HS-27A (cell line): ENCODE measurements at regions not wholly inside any gene's neighbourhood (a gene's known extent, or its start where the extent isn't known, plus 50 kb on each side); places are given as distances from the start of the nearest gene placed in this dataset.
"Not testable (repeated sequence)": the region's sequence is repeated elsewhere in the genome, so short reads cannot be mapped to it uniquely, and the experiment has no call there.

Source experiments
- DNase-seq: peaks from one replicate; pipeline ENCODE4 v3.0.0-alpha.2; 2012; ENCODE audit warnings: low read depth, missing footprints

GRCh38 chr6:74715355-74716085 is 490.3 kb downstream of the COL12A1 start:
- DNase-seq: no peak

DNA sequence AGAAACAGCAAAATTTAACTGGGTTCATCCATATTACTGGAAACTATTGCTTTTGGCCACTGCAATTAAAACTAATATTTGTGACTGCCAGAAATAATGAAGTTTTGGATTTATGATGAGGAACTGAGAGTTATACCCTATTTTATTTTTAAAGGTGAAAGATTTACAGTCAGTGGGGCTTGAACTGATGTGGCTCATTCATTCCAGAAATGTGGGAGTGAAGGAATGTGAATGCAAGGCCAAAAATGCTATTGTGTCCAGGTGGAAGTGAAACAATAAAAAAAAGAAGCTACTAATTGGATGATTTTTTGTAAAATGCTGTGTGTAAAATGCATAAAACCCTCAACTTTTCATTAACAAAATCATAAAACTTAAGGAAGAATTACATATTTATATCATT is 491.9 kb downstream of the COL12A1 start:
- no peak for DNase-seq

DNA sequence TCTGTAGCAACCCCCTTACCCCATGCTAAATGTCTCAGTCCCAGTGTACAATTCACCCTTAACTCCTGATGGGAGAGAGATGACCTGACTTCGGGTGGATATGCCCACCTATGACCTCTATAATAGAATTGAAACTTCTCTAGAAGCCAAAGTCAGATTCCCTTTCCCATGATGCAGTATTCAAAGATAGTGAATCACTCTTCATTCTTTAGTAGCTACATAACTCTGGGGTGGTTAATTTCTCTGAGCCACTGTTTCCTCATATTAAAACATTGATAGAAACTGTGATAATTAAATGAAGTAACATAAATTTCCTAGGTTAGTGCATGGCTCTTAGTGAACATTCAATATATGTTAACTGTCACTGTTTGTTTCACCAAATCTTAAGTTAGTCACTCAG is 500.4 kb downstream of the COL12A1 start:
- no peak for DNase-seq

DNA sequence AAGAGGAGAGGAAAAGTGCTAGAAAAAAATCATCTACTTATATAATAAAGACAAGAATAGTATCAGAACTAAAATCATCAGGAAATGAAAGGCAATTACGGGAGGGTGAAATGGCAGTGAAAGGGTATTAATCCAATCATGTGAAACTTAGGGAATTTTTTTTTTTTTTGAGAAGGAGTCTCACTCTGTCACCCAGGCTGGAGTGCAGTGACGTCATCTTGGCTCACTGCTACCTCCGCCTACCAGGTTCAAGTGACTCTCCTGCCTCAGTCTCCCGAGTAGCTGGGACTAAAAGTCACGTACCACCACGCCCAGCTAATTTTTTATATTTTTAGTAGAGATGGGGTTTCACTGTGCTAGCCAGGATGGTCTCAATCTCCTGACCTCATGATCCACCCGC is 501.3 kb downstream of the COL12A1 start:
- DNase-seq: not testable (repeated sequence)

DNA sequence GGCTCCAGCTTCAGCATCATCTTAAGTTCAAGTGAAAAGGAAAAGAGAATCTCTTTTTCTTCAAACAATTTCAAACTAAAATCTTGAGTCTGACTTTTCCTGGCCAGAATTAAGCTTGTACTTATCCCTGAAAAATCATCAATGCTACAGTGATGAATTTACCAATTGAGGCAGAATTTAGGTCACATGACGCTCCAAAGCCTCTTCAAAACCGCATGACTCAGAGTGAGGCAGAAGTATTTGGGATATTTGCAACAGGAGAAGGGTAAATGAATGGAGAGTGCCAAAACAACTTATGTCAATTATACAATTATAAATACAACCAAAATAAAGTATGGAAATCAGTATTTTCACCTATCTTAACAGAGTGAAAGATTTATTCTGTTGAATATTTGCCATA is 515.5 kb downstream of the COL12A1 start:
- DNase-seq: no peak

- no peak for DNase-seq
These were observed 516.3 kb downstream of the COL12A1 start for GRCh38 chr6:74689601-74690000.

DNA sequence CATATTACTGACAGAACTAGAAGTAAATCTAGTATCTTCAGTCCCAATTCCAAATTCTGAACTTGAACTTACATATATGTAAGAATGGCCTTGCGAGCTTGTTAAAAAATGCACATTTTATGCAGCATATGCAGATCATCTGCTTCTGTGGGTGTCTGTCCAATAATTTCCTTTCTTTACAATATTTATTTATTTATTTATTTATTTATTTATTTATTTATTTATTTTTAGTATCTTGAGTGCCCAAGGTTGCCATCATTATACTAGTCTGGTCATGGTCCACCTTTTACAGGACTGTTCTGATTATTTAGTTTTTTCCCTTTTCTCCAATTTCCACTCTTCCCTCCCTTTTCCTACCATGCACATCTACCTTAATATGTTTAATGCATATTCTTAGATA is 528.4 kb downstream of the COL12A1 start:
- DNase-seq: no peak

DNA sequence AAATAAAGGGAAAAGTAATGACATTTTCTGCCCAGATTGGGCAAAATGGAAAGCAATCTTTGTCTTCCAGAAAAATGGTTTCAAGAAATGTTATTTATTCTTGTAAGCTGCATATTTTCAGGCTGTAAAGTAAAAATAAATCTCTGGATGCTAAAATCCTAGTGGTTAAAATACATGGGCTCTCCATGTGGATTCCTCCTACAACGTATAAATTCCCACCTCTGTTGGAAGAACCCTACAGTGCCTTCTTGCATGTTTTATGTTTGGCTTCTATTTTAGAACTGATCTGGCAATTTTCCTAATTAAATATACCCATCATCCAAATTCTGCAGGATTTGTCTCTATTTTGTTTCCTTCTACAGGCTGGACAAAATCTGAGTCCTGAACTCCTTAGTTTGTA is 528.9 kb downstream of the COL12A1 start:
- DNase-seq: no peak

GRCh38 chr6:74674377-74674776 is 531.5 kb downstream of the COL12A1 start:
- no peak for DNase-seq

- peak; percentile 34 for DNase-seq
These were observed 534.3 kb downstream of the COL12A1 start for GRCh38 chr6:74671558-74672025.

DNA sequence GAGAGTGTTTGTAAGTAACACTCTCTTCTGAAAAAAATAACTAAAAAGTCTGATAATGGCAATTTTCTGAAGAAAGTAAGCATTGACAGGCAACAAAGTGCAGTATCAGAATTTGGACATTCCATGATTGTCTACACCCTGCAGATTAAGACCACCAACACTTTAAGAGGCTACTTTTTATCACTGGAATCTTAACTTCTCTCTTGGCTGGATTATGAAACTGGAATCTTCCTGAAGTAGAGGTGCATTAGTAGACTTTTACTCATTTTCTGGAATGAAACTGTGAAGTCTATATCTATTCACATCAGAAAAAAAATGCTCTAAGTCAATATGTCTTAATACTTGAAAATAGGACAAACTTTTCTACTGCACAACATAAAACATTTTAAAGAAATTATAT is 547.5 kb downstream of the COL12A1 start:
- DNase-seq: no peak

DNA sequence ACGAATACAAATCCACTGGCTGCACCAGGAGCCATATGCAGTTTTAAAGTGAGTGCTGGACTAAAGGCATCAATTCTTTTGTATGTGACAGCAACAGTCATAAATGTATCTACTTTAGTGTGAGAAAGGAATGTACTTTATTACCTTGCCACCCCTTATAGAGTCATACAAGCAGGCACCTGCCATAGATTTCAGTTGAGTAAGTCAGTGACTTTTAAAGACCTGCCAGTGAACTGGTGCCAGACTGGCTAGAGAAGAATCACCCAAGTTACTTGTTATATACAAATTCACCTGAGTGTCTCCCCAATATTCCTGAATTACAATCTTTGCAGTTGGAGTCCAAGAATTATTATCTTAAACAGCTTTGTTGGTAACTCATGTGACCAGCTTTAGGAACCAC is 547.9 kb downstream of the COL12A1 start:
- no peak for DNase-seq

GRCh38 chr6:74657011-74657410 is 548.8 kb downstream of the COL12A1 start:
- DNase-seq: no peak

DNA sequence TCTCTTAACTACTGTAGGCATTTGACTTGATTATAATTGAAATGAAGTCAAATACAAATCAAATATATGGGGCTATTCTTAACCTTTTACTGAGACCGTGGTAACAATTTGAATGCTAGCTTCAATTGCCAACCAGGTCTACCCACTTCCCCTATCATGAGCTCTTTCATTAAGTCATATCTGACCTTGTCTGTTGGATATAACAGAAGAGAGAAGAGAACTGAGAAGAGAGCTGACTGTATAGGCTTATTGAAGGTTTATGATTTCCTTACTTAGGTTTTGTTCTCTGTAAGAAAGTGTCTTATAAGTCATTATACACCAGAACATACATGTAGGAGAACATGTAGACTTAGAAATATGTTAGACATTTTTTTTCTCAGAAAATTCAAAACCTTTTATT is 549.4 kb downstream of the COL12A1 start:
- DNase-seq: no peak

DNA sequence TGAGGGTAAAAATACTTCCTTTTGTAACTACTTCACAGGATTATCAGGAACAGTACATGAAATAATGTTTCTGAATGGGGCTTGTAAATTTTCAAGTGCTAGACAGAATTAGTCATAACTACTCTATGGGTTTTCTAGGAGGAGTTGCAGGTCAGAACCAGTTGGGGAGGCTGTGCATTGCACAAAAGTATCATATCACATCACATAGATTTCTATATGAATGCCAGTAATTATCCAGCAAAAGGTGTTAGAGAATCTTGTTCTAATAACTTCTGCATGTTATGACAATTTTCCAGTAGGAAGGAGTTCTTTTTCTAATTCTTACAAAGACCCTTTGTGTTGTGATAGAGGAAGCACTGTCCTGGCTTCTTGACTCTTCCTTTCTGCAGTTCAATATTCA is 551.6 kb downstream of the COL12A1 start:
- DNase-seq: no peak

- DNase-seq: no peak
These were observed 553.7 kb downstream of the COL12A1 start for GRCh38 chr6:74651948-74652842.

- DNase-seq: no peak
These were observed 555.2 kb downstream of the COL12A1 start for GRCh38 chr6:74650668-74651067.

GRCh38 chr6:74646461-74646860 is 559.4 kb downstream of the COL12A1 start:
- no peak for DNase-seq

DNA sequence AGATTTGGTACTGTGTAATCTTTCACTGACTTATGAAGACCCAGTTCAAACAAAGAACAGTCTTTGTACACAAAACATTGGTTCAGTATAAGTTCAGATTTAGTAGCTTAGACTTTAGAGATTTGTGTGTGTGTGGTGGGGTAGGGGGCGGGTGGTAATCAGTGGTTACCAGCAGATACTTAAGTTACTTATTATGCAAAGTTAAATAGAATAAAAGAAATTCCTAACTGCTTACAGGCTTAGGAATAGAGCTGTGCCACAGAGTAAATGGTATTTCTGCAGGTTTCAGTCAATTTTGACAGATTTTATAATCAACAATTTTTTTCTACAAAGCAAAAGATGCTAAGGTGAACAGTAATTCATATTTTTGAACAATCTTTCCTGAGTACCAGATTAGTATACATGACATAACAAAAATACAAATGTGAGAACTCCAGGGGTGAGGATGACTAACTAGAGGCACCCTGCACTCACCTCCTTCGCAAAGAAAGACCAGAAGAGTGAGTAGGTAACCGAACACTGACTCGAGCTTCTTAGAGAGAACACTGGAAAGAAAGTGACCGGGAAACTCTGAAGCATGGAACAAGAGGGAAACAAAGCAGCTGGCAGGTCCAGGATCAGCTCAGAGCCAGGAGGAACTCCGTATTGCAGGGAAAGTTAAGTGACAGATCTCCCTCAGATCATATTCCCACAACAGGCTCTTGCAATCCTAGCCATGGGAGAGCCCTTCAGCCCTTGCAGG is 560.6 kb downstream of the COL12A1 start:
- DNase-seq: no peak

DNA sequence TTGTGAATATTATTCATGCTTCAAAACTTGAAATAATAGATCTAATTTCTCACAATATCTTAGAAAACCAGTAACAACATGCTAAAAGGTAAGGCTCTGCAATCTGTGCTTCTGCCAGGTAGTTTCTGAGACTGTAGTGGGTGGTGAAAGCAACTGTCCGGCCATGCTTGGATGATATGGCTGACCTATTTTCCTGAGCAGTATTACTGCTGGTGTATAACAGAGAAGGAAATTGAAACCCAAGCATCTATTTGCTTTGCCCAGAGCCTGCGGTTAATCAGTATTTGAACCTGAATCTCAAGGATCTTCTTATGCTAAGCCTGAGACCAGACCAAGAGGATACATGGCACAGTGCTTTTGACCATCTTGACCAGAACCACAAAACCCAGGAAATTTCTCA is 563.8 kb downstream of the COL12A1 start:
- DNase-seq: no peak

DNA sequence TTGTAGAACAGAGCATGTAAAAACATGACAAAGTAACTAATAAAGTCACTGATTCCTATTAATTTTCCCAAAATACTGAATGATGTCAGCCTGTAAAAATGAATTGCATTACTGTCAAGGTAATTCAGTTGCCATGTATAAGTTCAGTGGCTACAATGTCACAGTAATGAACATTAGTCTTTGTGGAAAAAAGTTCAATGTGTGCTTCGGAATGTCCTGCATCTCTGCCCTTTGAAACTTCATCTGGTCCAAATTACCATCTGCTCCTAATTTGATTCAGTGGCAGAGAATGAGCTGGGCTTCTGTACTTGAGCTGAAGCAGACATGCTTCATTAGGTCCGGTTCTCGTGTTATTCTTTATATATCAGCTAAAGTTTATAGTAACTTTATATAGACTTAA is 567.4 kb downstream of the COL12A1 start:
- DNase-seq: no peak

DNA sequence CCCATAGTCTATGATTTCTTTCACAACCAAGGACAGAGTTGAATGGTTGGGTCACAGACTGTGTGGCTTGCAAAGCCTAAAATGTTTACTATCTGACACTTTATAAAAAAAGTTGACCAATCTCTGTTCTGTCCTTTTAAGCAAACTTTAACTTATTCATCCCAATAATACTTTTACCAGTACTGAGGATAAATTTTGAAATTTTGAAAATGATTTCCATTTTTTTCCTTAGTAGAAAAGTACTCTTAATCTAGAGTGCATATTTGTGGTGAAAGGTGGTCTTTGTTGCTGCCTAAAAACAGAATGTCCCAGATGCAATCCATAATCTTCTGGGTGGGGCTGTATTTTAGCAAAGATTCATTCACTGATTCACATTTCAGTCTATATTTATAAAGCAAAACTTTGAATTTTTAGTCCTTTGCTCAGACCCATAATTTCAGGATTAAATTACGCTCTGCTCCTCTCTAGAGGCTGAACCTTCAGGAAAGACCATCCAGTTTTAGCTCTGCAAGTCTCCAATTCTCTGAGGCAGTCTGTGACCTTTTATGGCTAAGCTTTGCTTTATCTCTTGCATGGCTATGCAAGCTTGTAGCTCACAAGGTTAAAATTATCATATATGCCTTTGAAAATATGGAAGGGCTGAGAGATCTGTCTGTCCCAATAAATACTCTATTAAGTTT is 573.5 kb downstream of the COL12A1 start:
- no peak for DNase-seq
